BJ (cell line): ENCODE measurements at regions not wholly inside any gene's neighbourhood (a gene's known extent, or its start where the extent isn't known, plus 50 kb on each side); places are given as distances from the start of the nearest gene placed in this dataset.

Source experiments
- CTCF ChIA-PET: fragments of 350-600 bp; formaldehyde crosslinking; extraction: SDS; loops from one replicate; lab custom pipeline; 2021; ENCODE audit warnings: antibody characterized with exemption, inconsistent platforms; lab: Yijun Ruan, JAX
- POLR2A ChIA-PET: fragments of 300-600 bp; sonication (Branson Sonifier 250); formaldehyde crosslinking; extraction: SDS; loops from one replicate; lab custom pipeline; 2021; ENCODE audit warnings: antibody characterized with exemption; lab: Charles Lee
- DNase-seq: peaks from one replicate; pipeline ENCODE4 v3.0.0-alpha.2; 2011; ENCODE audit warnings: low read depth
- H3K27me3 ChIP-seq: 2 replicates; pipeline ENCODE4 v1.6.0; 2011; ENCODE audit warnings: low read length; ENCODE audit not compliant: control insufficient read depth, insufficient read depth
- H3K36me3 ChIP-seq: 2 replicates; pipeline ENCODE4 v1.5.1; 2011; ENCODE audit warnings: low read length; ENCODE audit not compliant: control insufficient read depth, insufficient read depth
- H3K4me3 ChIP-seq: 2 replicates; pipeline ENCODE4 v1.5.1; 2011; ENCODE audit warnings: low read depth, mild to moderate bottlenecking, control low read depth, low read length
- TF ChIP-seq, protein P1 (sequence below): IDR thresholded peaks from 2 replicates; pipeline ENCODE4 v1.5.1; 2011; ENCODE audit warnings: low read depth, mild to moderate bottlenecking, control low read depth, inconsistent platforms, low read length, moderate library complexity; ENCODE audit not compliant: insufficient read depth

- CTCF ChIA-PET: no interaction called here
Measured at GRCh38 chr2:52956766-52957165, 810.8 kb upstream of the CHAC2 start.

GRCh38 chr2:52956118-52956517 is 811.5 kb upstream of the CHAC2 start:
- no peak overlapping the region for H3K4me3 ChIP-seq
- TF ChIP-seq, protein P1, sequence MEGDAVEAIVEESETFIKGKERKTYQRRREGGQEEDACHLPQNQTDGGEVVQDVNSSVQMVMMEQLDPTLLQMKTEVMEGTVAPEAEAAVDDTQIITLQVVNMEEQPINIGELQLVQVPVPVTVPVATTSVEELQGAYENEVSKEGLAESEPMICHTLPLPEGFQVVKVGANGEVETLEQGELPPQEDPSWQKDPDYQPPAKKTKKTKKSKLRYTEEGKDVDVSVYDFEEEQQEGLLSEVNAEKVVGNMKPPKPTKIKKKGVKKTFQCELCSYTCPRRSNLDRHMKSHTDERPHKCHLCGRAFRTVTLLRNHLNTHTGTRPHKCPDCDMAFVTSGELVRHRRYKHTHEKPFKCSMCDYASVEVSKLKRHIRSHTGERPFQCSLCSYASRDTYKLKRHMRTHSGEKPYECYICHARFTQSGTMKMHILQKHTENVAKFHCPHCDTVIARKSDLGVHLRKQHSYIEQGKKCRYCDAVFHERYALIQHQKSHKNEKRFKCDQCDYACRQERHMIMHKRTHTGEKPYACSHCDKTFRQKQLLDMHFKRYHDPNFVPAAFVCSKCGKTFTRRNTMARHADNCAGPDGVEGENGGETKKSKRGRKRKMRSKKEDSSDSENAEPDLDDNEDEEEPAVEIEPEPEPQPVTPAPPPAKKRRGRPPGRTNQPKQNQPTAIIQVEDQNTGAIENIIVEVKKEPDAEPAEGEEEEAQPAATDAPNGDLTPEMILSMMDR: no peak
- ChIA-PET CTCF (no interaction called here), POLR2A (no interaction called here)
- H3K36me3 ChIP-seq: no peaks in the 10 kb centered on the region
- no peak for DNase-seq
- H3K27me3 ChIP-seq: no peaks in the 10 kb centered on the region

More at GRCh38 chr2:52956766-52957165, 810.8 kb upstream of the CHAC2 start:
- no peak for DNase-seq
- TF ChIP-seq, protein P1: no peak
- no peak overlapping the region for H3K4me3 ChIP-seq
- POLR2A ChIA-PET: no interaction called here
- no peaks in the 10 kb centered on the region for H3K36me3 ChIP-seq
- no peaks in the 10 kb centered on the region for H3K27me3 ChIP-seq

DNA sequence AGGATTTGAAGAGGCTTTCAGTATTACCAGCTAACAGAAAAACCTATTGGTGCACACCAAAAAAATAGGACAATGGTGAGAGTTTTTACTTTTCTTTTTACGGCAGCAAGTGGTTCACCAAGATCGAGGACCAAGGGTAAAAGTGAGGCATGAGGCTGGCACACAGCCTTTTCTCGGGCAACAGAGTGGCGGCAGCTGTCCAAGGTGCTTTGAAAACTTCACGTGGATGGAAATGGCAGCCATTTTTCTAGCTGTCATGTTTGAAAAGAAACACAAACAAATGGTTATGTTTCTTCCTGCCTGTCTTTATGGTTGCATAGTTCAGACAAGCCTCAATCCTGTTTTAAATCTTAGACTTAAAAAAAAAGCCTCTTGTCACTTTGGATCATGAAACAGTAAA is 812.5 kb upstream of the CHAC2 start:
- TF ChIP-seq, protein P1: no peak
- H3K27me3 ChIP-seq: no peaks in the 10 kb centered on the region
- no peaks in the 10 kb centered on the region for H3K36me3 ChIP-seq
- ChIA-PET CTCF (no interaction called here), POLR2A (no interaction called here)
- no peak overlapping the region for H3K4me3 ChIP-seq
- no peak for DNase-seq

- ChIA-PET POLR2A (no interaction called here), CTCF (no interaction called here)
- DNase-seq: no peak
- Histone ChIP-seq H3K4me3 (no peak overlapping the region), H3K36me3 (no peaks in the 10 kb centered on the region), H3K27me3 (no peaks in the 10 kb centered on the region)
- TF ChIP-seq, protein P1: no peak
Measured at GRCh38 chr2:52940101-52940500, 827.5 kb upstream of the CHAC2 start.

DNA sequence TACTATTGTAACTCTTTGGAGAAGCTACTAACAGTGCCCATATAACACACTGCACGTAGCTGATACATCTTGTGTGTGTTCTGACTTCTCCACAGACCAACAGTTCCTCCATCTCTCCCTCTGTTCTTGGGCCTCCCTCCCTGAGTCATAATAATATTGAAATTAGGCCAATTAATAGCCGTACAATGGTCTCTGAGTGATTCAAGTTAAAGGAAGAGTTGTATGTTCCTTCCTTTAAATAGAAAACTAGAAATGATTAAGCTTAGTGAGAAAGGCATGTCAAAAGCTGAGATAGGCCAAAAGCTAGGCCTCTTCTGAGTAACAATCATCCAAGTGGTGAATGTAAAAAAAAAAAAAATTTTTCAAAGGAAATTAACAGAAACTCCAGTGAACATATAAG is 828.4 kb upstream of the CHAC2 start:
- Histone ChIP-seq H3K36me3 (no peaks in the 10 kb centered on the region), H3K4me3 (no peak overlapping the region), H3K27me3 (no peaks in the 10 kb centered on the region)
- TF ChIP-seq, protein P1: no peak
- ChIA-PET CTCF (no interaction called here), POLR2A (no interaction called here)
- DNase-seq: no peak
